Spleen (tissue), 7 donors: ENCODE measurements at regions not wholly inside any gene's neighbourhood (a gene's known extent, or its start where the extent isn't known, plus 50 kb on each side); places are given as distances from the start of the nearest gene placed in this dataset.

Source experiments
- CTCF ChIP-seq, 11 experiments: fragments of 200-600 bp in 7 of 11; fragments of 450-650 bp in 4 of 11; sonication (generic) in 4 of 11; IDR thresholded peaks in 8 of 11; conservative IDR thresholded peaks in 3 of 11; 1 replicate in 7 of 11; 2 replicates in 4 of 11; pipeline versions ENCODE4 v1.4.0 to v1.8.0; 2016 to 2021; ENCODE audit warnings: antibody characterized with exemption in 11 of 11, inconsistent platforms in 4 of 11, mild to moderate bottlenecking in 1 of 11
- POLR2A ChIP-seq, 3 donors: fragments of 450-650 bp; IDR thresholded peaks; one replicate each; pipeline ENCODE4 v1.5.1; 2017; ENCODE audit warnings: antibody characterized with exemption in 3 of 3, mild to moderate bottlenecking in 1 of 3
- donor health status: DM: no; HTN: no; CAD: no; lungs with moderate emphysema.
- donor health status: DM: no; HTN: no; CAD: no.
- donor health status: DM: no; HTN: no; CAD: no.

- TF ChIP-seq POLR2A (IDR thresholded peaks at IDR 0.05) = no peak
- no peak for TF ChIP-seq CTCF (IDR thresholded peaks at IDR 0.05 in 8 of 11, conservative IDR thresholded peaks at IDR 0.05 in 3 of 11)
Measured at GRCh38 chr17:72588961-72589360, 468.1 kb downstream of the SOX9 start.
